GM19397 (cell line): ENCODE measurements at regions not wholly inside any gene's neighbourhood (a gene's known extent, or its start where the extent isn't known, plus 50 kb on each side); places are given as distances from the start of the nearest gene placed in this dataset.

Experiments
- ATAC-seq: cut with Tn5 transposase; IDR thresholded peaks from one replicate; pipeline ENCODE4 v1.9.1; 2021; ENCODE audit warnings: mild to moderate bottlenecking, moderate library complexity; ENCODE audit not compliant: unreplicated experiment

- ATAC-seq = no peak
Observed at GRCh38 chr1:25062621-25063255, 132.7 kb upstream of the RUNX3 start.

- ATAC-seq = no peak
Observed at GRCh38 chr1:25061261-25061995, 131.4 kb upstream of the RUNX3 start.

GRCh38 chr1:25057188-25057587 lies 127.1 kb upstream of the RUNX3 start:
- no peak for ATAC-seq

- ATAC-seq = no peak
Observed at GRCh38 chr1:25056536-25056935, 126.5 kb upstream of the RUNX3 start.

DNA sequence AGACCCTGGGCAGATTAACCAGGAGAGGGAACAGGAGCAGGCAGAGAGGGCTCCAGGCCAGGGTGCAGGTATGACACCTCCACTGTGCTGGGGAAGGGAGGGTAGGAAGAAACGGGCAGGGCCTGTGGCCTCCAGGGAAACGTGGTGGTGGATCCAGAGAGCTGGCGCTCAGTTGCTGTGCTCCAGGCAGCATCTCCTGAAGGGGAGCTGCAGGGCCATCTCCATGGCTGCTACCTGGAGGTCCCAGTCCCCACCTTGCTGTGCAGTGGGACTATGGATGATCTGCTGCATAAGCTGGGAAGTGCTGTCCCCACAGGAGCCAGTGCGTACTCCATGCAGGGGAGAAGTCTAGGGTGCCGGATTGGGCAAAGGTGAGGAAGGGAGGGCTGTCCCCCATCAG lies 125.9 kb upstream of the RUNX3 start:
- no peak for ATAC-seq

- no peak for ATAC-seq
Observed at GRCh38 chr1:25055324-25055780, 125.3 kb upstream of the RUNX3 start.

DNA sequence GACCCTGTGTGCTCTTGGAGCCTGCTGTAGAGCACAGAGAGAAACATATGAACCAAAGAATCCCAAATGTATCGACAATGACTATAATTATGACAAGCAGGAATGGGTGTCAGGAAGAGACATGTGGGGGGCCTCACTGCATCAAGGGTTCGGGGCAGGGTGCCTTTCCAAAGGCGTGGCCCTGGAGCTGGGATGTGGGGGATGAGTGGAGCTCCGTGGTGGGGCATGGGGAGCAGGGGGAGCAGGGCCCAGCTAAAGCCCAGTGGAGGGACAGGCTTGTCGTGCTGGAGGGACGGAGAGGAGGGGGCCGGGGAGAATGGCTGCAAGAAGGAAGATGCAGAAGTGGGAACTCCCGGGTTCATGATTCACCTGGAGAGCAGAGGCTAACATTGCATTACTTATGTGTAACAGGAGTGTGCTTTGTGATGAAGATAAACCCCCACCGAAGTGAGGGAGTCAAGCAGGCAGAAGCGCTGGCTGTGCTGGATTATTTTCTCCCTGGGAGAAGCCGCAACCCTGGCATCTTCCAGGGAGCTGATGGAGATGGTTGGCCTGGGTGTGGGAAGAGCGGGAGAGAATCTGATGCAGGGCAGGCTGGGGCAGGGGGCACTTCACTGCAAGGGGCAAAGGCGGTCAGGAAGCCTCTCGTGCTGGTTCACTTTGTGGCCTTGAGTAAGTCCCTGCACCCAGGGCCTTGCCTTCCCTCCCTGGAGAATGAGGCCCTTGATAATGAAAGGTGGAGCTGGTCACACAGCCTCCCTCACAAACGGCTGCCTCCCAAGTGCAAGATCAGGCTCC lies 124.6 kb upstream of the RUNX3 start:
- ATAC-seq = no peak

GRCh38 chr1:25053576-25054250 lies 123.6 kb upstream of the RUNX3 start:
- no peak for ATAC-seq

GRCh38 chr1:25051906-25052305 lies 121.8 kb upstream of the RUNX3 start:
- no peak for ATAC-seq

GRCh38 chr1:25051504-25051903 lies 121.4 kb upstream of the RUNX3 start:
- no peak for ATAC-seq

DNA sequence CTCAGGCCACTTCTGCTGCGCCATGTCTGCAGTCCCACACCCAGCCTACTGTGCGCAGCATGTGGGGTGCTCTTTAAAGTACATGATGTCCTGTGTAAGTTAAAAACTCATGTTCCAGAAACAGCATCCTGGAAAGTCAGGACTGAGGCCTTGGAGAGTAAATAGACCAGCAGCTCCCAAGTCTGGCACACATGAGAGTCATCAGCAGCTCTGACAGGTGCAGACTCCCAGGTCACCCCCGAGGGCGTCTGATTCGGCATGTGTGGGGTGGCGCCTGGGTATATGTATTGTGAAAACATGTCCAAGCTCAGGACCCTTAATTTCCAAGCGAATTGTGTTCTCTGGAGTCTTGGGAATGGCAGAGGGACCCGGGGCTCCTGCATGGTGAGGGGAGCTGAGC lies 120.1 kb upstream of the RUNX3 start:
- ATAC-seq = no peak

GRCh38 chr1:25049190-25049589 lies 119.1 kb upstream of the RUNX3 start:
- no peak for ATAC-seq

DNA sequence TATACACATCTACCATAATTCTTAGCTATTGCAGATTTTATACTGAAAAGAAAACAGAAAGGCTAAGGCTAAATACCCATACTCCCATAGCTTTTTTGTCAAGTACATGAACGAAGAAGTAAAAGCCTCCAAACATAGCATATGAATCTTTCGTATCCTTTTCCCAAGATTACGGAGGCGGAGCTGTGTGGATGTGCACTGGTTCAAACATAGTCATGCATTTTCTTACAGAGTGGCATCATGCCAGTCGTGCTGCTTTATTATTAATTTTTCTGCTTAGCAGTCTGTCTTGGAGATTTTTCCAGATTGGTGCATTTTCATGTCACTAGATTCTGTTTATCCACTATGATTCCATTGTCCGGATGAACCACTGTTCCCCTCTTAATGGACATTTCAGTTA lies 118.7 kb upstream of the RUNX3 start:
- ATAC-seq = no peak

- ATAC-seq = no peak
Observed at GRCh38 chr1:25047506-25048240, 117.6 kb upstream of the RUNX3 start.

DNA sequence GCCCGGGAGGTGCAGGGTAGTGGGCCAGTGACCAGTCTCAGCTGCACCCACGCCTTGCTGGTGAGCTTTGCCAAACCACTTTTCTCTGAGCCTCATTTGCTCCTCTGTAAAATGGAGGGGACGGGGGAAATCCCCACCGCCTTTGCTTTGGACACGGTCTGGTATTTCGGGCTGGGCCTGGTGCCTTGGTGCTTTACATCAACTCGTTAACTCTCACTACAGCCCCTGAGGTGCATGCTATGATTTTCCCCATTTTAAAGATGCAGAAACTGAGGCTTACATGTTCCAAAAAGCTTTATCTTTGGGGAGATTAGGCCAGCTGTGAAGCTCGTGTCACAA lies 116.1 kb upstream of the RUNX3 start:
- ATAC-seq = no peak

GRCh38 chr1:25045480-25046193 lies 115.6 kb upstream of the RUNX3 start:
- no peak for ATAC-seq

DNA sequence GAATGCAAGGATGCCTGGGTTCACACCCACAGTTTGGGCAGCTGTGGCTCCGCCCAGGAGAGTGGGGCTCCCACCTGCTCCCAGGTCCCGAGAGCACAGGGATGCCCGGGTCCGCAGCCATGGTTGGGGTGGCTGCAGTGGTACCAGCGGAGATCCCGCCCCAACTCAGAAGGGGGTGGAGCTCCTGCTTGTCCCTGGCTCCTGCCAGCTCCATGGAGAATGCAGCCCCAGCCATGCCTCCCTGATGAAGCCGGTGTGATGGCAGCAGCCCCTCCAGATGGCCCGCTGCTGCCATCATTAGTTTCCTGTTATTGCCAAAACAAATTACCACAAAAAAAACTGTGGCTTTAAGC lies 113.1 kb upstream of the RUNX3 start:
- ATAC-seq = no peak

- no peak for ATAC-seq
Observed at GRCh38 chr1:25042331-25043227, 112.5 kb upstream of the RUNX3 start.

- ATAC-seq = no peak
Observed at GRCh38 chr1:25041916-25042315, 111.8 kb upstream of the RUNX3 start.
